ENCODE measurements at regions not wholly inside any gene's neighbourhood (a gene's known extent, or its start where the extent isn't known, plus 50 kb on each side); places are given as distances from the start of the nearest gene placed in this dataset.

DNA sequence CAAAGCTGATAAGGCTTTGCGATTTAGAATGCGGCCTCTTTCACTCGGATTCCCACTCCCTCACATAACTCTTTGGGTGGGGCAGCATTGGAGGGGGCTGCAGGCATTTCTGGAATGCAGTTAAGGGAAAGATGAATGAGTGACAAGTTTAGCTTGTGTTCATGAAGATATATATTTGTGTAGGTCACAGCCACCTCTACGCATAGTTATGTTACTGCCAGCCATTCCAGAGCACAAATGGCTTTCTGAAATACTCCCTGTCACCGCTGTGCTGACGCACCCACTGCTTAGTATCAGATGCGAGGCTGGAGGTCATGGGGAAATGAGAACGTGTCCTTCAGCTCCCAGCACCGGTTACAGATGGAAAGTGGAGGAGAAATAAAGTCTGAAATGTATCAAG, 54.1 kb upstream of the ATP1A1 start:
- TF ChIP-seq, protein P1, sequence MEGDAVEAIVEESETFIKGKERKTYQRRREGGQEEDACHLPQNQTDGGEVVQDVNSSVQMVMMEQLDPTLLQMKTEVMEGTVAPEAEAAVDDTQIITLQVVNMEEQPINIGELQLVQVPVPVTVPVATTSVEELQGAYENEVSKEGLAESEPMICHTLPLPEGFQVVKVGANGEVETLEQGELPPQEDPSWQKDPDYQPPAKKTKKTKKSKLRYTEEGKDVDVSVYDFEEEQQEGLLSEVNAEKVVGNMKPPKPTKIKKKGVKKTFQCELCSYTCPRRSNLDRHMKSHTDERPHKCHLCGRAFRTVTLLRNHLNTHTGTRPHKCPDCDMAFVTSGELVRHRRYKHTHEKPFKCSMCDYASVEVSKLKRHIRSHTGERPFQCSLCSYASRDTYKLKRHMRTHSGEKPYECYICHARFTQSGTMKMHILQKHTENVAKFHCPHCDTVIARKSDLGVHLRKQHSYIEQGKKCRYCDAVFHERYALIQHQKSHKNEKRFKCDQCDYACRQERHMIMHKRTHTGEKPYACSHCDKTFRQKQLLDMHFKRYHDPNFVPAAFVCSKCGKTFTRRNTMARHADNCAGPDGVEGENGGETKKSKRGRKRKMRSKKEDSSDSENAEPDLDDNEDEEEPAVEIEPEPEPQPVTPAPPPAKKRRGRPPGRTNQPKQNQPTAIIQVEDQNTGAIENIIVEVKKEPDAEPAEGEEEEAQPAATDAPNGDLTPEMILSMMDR (IDR thresholded peaks at IDR 0.05; ENCODE audit: extremely low read depth, missing control alignments): no peak
- no peak for DNase-seq (ENCODE audit: low spot score)

DNA sequence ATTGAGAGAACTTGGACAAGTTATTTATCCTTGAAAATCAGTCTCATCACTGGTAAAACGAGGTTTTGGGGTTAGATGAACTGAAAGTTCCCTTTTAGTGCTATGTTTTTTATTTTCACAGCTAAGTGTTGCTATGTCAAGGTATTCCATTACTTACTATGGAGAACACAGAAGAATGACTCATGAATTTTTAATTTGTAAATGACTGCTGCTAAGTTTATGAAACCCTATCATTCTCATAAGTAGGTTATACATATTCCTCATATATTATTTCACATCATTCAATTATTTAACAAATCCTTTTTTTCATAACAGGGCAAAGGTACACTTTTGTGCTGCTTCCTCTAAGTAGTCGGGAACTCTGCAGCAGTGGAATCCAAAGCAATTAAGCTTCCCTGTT, 52.2 kb upstream of the ATP1A1 start:
- no peak for DNase-seq (ENCODE audit: low spot score)
- TF ChIP-seq, protein P1 (IDR thresholded peaks at IDR 0.05; ENCODE audit: extremely low read depth, missing control alignments): no peak

DNA sequence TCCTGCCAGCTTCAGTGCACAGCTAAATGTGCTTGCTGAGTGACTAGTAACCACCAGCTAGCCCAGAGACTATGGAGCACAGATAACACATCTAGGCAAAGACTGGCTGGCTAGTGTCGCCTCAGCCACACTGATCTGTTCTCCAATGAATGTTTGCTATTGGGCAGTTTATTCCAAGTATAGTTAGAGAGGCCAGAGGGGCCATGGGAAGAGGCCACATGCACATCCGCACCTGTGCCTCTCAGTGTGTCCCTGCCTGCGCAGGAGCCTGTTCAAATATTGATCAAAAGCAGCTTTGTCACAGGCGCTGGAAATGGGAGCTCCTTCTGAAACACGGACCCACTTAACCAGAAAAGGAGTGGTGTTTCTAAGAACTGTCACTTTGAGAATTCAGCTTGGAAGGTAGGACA, 51.3 kb upstream of the ATP1A1 start:
- DNase-seq (ENCODE audit: low spot score): no peak
- TF ChIP-seq, protein P1 (IDR thresholded peaks at IDR 0.05; ENCODE audit: extremely low read depth, missing control alignments): no peak

DNA sequence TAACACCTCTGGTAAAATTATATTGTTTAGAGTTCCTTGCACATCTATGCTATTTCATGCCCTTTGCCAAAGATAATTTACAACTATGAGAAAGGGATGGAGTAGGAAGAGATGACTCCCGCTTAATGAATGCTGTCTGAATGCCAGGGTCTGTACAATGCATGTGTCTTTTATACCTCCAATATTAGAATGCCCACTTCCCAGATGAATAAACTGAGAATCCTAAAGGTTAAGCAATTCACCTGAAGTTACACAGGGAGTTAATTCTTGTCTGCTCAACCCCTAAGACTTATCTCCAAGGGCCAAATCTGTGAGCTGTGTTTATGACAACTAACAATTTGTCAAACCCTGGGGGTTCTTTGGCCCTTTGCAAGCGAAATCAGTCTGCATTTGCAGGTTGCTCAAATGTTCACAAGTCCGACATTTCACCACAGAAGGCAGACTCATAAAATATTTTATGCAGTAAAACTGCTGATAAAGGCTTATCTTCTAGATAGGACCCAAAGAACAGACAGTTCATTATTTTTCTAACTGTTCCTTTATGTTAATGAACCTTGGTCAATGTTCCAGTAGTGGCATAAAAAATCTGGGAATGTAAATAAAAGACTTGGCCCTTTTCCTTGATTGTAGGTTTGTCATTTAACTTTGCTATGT, 50.2 kb upstream of the ATP1A1 start:
- DNase-seq (ENCODE audit: low spot score): no peak
- TF ChIP-seq, protein P1 (IDR thresholded peaks at IDR 0.05; ENCODE audit: extremely low read depth, missing control alignments): no peak
